IPS-NIHi7 (cell line): ENCODE measurements at regions not wholly inside any gene's neighbourhood (a gene's known extent, or its start where the extent isn't known, plus 50 kb on each side); places are given as distances from the start of the nearest gene placed in this dataset.

ENCODE experiments used
- DNase-seq: peaks from one replicate; pipeline ENCODE4 v3.0.0; 2012; ENCODE audit warnings: mixed read lengths; ENCODE audit errors: extremely low spot score

- DNase-seq: no peak
These were observed 988.8 kb upstream of the B3GALT2 start for GRCh38 chr1:194175251-194175650.

- no peak for DNase-seq
These were observed 988.1 kb upstream of the B3GALT2 start for GRCh38 chr1:194174528-194174927.

GRCh38 chr1:194171596-194171995 is 985.2 kb upstream of the B3GALT2 start:
- DNase-seq: no peak

GRCh38 chr1:194167956-194168640 is 981.7 kb upstream of the B3GALT2 start:
- no peak for DNase-seq

- DNase-seq: no peak
These were observed 978.3 kb upstream of the B3GALT2 start for GRCh38 chr1:194164755-194165154.

GRCh38 chr1:194161591-194161990 is 975.2 kb upstream of the B3GALT2 start:
- no peak for DNase-seq

- DNase-seq: peak; percentile 12
These were observed 973.5 kb upstream of the B3GALT2 start for GRCh38 chr1:194159941-194160340.

GRCh38 chr1:194155962-194156361 is 969.5 kb upstream of the B3GALT2 start:
- DNase-seq: no peak

GRCh38 chr1:194151056-194151455 is 964.6 kb upstream of the B3GALT2 start:
- DNase-seq: no peak

- no peak for DNase-seq
These were observed 963.8 kb upstream of the B3GALT2 start for GRCh38 chr1:194150242-194150641.

GRCh38 chr1:194133152-194133551 is 946.7 kb upstream of the B3GALT2 start:
- no peak for DNase-seq

GRCh38 chr1:194118086-194118485 is 931.7 kb upstream of the B3GALT2 start:
- DNase-seq: no peak

- peak; percentile 63 for DNase-seq
These were observed 931.2 kb upstream of the B3GALT2 start for GRCh38 chr1:194117582-194117981.

- DNase-seq: no peak
These were observed 927.9 kb upstream of the B3GALT2 start for GRCh38 chr1:194114288-194114687.

GRCh38 chr1:194105381-194105780 is 919.0 kb upstream of the B3GALT2 start:
- no peak for DNase-seq

GRCh38 chr1:194104247-194104844 is 917.9 kb upstream of the B3GALT2 start:
- DNase-seq: no peak

- no peak for DNase-seq
These were observed 917.3 kb upstream of the B3GALT2 start for GRCh38 chr1:194103516-194104246.

- DNase-seq: no peak
These were observed 916.7 kb upstream of the B3GALT2 start for GRCh38 chr1:194103101-194103500.

- DNase-seq: no peak
These were observed 916.2 kb upstream of the B3GALT2 start for GRCh38 chr1:194102607-194103006.

- no peak for DNase-seq
These were observed 898.3 kb upstream of the B3GALT2 start for GRCh38 chr1:194084755-194085154.

- no peak for DNase-seq
These were observed 895.0 kb upstream of the B3GALT2 start for GRCh38 chr1:194081444-194081843.

GRCh38 chr1:194080826-194081225 is 894.4 kb upstream of the B3GALT2 start:
- DNase-seq: no peak

GRCh38 chr1:194078765-194079164 is 892.4 kb upstream of the B3GALT2 start:
- DNase-seq: no peak
